Sigmoid colon (tissue), 6 donors: ENCODE measurements at regions not wholly inside any gene's neighbourhood (a gene's known extent, or its start where the extent isn't known, plus 50 kb on each side); places are given as distances from the start of the nearest gene placed in this dataset.

Source experiments
- DNase-seq: peaks from one replicate; pipeline ENCODE4 v3.0.0-alpha.2; 2019
- H3K27ac ChIP-seq, 4 donors: fragments of 200-600 bp; sonication (generic); one replicate each; pipeline ENCODE4 v1.5.1; 2016 to 2019; ENCODE audit warnings: mild to moderate bottlenecking in 1 of 4
- H3K27me3 ChIP-seq, 3 donors: fragments of 200-600 bp; sonication (generic); one replicate each; pipeline ENCODE4 v1.5.1; 2019; ENCODE audit warnings: mild to moderate bottlenecking in 1 of 3
- H3K36me3 ChIP-seq, 4 donors: fragments of 200-600 bp; sonication (generic); one replicate each; pipeline ENCODE4 v1.5.1; 2016 to 2019
- H3K4me1 ChIP-seq, 4 donors: fragments of 200-600 bp; sonication (generic); one replicate each; pipeline ENCODE4 v1.5.1; 2017 to 2019
- H3K4me3 ChIP-seq, 4 donors: fragments of 200-600 bp; sonication (generic); one replicate each; pipeline ENCODE4 v1.5.1; 2017 to 2019; ENCODE audit warnings: mild to moderate bottlenecking in 2 of 4, moderate library complexity in 1 of 4
- H3K9me3 ChIP-seq, 4 donors: fragments of 200-600 bp in 3 of 4; sonication (generic) in 3 of 4; one replicate each; pipeline versions ENCODE4 v1.5.1 to v1.6.1; 2013 to 2019
- EP300 ChIP-seq, 4 donors: sonication (generic); formaldehyde crosslinking; IDR thresholded peaks; one replicate each; pipeline ENCODE4 v1.6.1; 2017; ENCODE audit warnings: antibody characterized with exemption in 4 of 4
- POLR2A ChIP-seq, 2 donors: fragments of 450-650 bp; IDR thresholded peaks; one replicate each; pipeline ENCODE4 v1.6.1; 2016; ENCODE audit warnings: antibody characterized with exemption in 2 of 2, mild to moderate bottlenecking in 2 of 2, moderate library complexity in 2 of 2
- POLR2AphosphoS5 ChIP-seq, 4 donors: sonication (generic); formaldehyde crosslinking; IDR thresholded peaks; one replicate each; pipeline ENCODE4 v1.6.1; 2017; ENCODE audit warnings: antibody characterized with exemption in 4 of 4
- WGBS, 2 donors: extraction: QIAGEN DNeasy Blood & Tissue Kit; methylation state at CpG; one replicate each; pipeline ENCODE4 v1.1.7; 2013; 5-methylcytosine and 5-hydroxymethylcytosine counted together
- intact Hi-C: fragments of 100-400 bp; cut with DNase I; formaldehyde crosslinking; loops from one replicate; pipeline ENCODE4 v1.15.1; 2023
- TF ChIP-seq, protein P1 (sequence below), 4 experiments: fragments of 450-650 bp in 3 of 4; fragments of 200-600 bp in 1 of 4; IDR thresholded peaks; one replicate each; pipeline ENCODE4 v1.5.1; 2016 to 2019; ENCODE audit warnings: antibody characterized with exemption in 4 of 4, mild to moderate bottlenecking in 3 of 4, moderate library complexity in 2 of 4
- donor health status: healthy with polysubstance abuse.
- donor health status: healthy.

DNA sequence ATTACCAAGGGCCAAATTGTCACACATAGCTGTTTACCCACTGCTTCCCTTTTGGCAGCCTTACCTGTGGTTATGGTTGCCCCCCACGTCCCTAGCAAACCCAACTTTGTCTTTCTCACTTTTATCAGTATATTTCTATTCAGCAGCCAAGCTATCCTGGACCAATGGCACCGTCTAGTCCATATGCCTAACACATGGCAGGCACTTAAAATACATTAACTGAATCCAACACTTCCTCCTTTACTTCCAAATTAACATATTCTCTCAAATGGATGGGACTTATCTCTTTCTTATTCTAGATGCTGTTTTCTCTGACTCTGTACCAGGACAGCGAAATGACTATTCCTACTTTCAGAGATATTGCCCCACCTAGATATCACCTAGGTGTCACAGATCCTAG, 50.9 kb upstream of the SLC44A1 start:
- intact Hi-C loops: no loop called here
- no peaks in the 10 kb centered on the region for H3K27me3 ChIP-seq
- 80 to 90% methylated on average over 3 of the region's 3 CpGs for WGBS, 2 donors

DNA sequence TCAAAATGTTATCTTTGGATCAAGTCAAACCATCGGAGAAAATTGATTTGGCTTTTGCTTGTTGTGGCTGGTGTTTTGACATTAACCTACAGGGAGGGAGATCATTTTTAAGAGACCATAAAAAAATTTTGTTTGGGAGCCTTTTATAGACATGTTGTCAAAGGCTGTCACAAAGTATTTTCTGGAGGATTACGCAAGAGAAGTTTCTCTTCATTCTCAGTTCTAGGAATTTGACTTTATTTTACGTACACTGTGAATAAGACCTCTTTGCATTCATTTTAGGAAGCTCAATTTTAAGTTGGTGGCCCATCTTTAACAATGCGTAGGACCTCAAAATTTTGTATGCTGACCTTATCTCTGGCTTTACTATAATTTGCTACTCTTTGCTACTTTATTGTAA, 50.2 kb upstream of the SLC44A1 start:
- TF ChIP-seq EP300 (IDR thresholded peaks at IDR 0.05) (no peak), POLR2A (IDR thresholded peaks at IDR 0.05) (no peak), POLR2AphosphoS5 (IDR thresholded peaks at IDR 0.05) (no peak)
- TF ChIP-seq, protein P1, sequence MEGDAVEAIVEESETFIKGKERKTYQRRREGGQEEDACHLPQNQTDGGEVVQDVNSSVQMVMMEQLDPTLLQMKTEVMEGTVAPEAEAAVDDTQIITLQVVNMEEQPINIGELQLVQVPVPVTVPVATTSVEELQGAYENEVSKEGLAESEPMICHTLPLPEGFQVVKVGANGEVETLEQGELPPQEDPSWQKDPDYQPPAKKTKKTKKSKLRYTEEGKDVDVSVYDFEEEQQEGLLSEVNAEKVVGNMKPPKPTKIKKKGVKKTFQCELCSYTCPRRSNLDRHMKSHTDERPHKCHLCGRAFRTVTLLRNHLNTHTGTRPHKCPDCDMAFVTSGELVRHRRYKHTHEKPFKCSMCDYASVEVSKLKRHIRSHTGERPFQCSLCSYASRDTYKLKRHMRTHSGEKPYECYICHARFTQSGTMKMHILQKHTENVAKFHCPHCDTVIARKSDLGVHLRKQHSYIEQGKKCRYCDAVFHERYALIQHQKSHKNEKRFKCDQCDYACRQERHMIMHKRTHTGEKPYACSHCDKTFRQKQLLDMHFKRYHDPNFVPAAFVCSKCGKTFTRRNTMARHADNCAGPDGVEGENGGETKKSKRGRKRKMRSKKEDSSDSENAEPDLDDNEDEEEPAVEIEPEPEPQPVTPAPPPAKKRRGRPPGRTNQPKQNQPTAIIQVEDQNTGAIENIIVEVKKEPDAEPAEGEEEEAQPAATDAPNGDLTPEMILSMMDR (IDR thresholded peaks at IDR 0.05): no peak
- intact Hi-C loops: no loop called here
- Histone ChIP-seq H3K4me3 (no peak overlapping the region), H3K27ac (no peak overlapping the region), H3K27me3 (no peaks in the 10 kb centered on the region), H3K9me3 (no peaks in the 10 kb centered on the region), H3K4me1 (peaks cover 0 to 5% (median 0%) of the 10 kb centered on the region in 4 donors), H3K36me3 (no peaks in the 10 kb centered on the region)
- 89 to 91% methylated on average over 4 of the region's 4 CpGs for WGBS, 2 donors
- DNase-seq: no peak

More for the DNA sequence above, 50.9 kb upstream of the SLC44A1 start:
- Histone ChIP-seq H3K36me3 (no peaks in the 10 kb centered on the region), H3K9me3 (no peaks in the 10 kb centered on the region), H3K4me1 (peaks cover 0 to 5% (median 0%) of the 10 kb centered on the region in 4 donors), H3K4me3 (no peak overlapping the region), H3K27ac (no peak overlapping the region)
- no peak for DNase-seq
- TF ChIP-seq POLR2A (IDR thresholded peaks at IDR 0.05) (no peak), POLR2AphosphoS5 (IDR thresholded peaks at IDR 0.05) (no peak), EP300 (IDR thresholded peaks at IDR 0.05) (no peak)
- TF ChIP-seq, protein P1 (IDR thresholded peaks at IDR 0.05): no peak
